ENCODE measurements at regions not wholly inside any gene's neighbourhood (a gene's known extent, or its start where the extent isn't known, plus 50 kb on each side); places are given as distances from the start of the nearest gene placed in this dataset.
A peak's percentile ranks its signal among the peaks of the same experiment; 100 is the strongest.
"Not testable (repeated sequence)": the region's sequence is repeated elsewhere in the genome, so short reads cannot be mapped to it uniquely, and the experiment has no call there.

GRCh38 chr2:75432761-75433361 is 127.9 kb downstream of the EVA1A start:
- no peak for ATAC-seq (ENCODE audit: low read depth)
- peaks cover 7% of the 10 kb centered on the region for H3K27me3 Mint-ChIP-seq
- no peak for DNase-seq
- POLR2A ChIA-PET: no interaction called here
- no peaks in the 10 kb centered on the region for H3K4me1 Mint-ChIP-seq
- H3K36me3 Mint-ChIP-seq: no peaks in the 10 kb centered on the region
- H3K4me3 Mint-ChIP-seq: no peak overlapping the region
- H3K9me3 Mint-ChIP-seq: no peaks in the 10 kb centered on the region
- no peak overlapping the region for H3K27ac Mint-ChIP-seq

- H3K27me3 Mint-ChIP-seq: peaks cover 7% of the 10 kb centered on the region
- POLR2A ChIA-PET: no interaction called here
- H3K36me3 Mint-ChIP-seq: no peaks in the 10 kb centered on the region
Measured at GRCh38 chr2:75431763-75432162, 129.0 kb downstream of the EVA1A start.

GRCh38 chr2:75431276-75431675 is 129.5 kb downstream of the EVA1A start:
- Mint-ChIP-seq H3K27me3 (peaks cover 7% of the 10 kb centered on the region), H3K4me1 (no peaks in the 10 kb centered on the region), H3K27ac (no peak overlapping the region), H3K4me3 (no peak overlapping the region), H3K9me3 (no peaks in the 10 kb centered on the region), H3K36me3 (no peaks in the 10 kb centered on the region)
- DNase-seq: no peak
- POLR2A ChIA-PET: no interaction called here
- ATAC-seq (ENCODE audit: low read depth): no peak

More at GRCh38 chr2:75431763-75432162, 129.0 kb downstream of the EVA1A start:
- Mint-ChIP-seq H3K4me1 (no peaks in the 10 kb centered on the region), H3K9me3 (no peaks in the 10 kb centered on the region), H3K27ac (no peak overlapping the region), H3K4me3 (no peak overlapping the region)
- ATAC-seq (ENCODE audit: low read depth) (no peak), DNase-seq (no peak)

- POLR2A ChIA-PET; H3K36me3 Mint-ChIP-seq; H3K9me3 Mint-ChIP-seq; H3K4me1 Mint-ChIP-seq; DNase-seq; H3K27me3 Mint-ChIP-seq; H3K27ac Mint-ChIP-seq; ATAC-seq (ENCODE audit: low read depth); H3K4me3 Mint-ChIP-seq: not testable (repeated sequence)
Measured at GRCh38 chr2:75430449-75430848, 130.3 kb downstream of the EVA1A start.

GRCh38 chr2:75428646-75429443 is 131.9 kb downstream of the EVA1A start:
- Mint-ChIP-seq H3K27ac (no peak overlapping the region), H3K4me1 (no peaks in the 10 kb centered on the region), H3K36me3 (no peaks in the 10 kb centered on the region), H3K27me3 (peaks cover 2% of the 10 kb centered on the region), H3K9me3 (no peaks in the 10 kb centered on the region), H3K4me3 (no peak overlapping the region)
- ATAC-seq (ENCODE audit: low read depth) (no peak), DNase-seq (no peak)
- POLR2A ChIA-PET: no interaction called here

- Mint-ChIP-seq H3K4me1 (no peaks in the 10 kb centered on the region), H3K9me3 (no peaks in the 10 kb centered on the region), H3K27ac (no peak overlapping the region), H3K27me3 (peaks cover 2% of the 10 kb centered on the region), H3K4me3 (no peak overlapping the region), H3K36me3 (no peaks in the 10 kb centered on the region)
- ATAC-seq (ENCODE audit: low read depth) (no peak), DNase-seq (no peak)
- POLR2A ChIA-PET: no interaction called here
Measured at GRCh38 chr2:75428060-75428459, 132.7 kb downstream of the EVA1A start.

GRCh38 chr2:75424936-75425619 is 135.7 kb downstream of the EVA1A start:
- POLR2A ChIA-PET: no interaction called here
- DNase-seq (no peak), ATAC-seq (ENCODE audit: low read depth) (no peak)
- Mint-ChIP-seq H3K27ac (no peak overlapping the region), H3K27me3 (peaks cover 12% of the 10 kb centered on the region), H3K4me1 (no peaks in the 10 kb centered on the region), H3K4me3 (no peak overlapping the region), H3K36me3 (no peaks in the 10 kb centered on the region), H3K9me3 (no peaks in the 10 kb centered on the region)

- Mint-ChIP-seq H3K4me3 (no peak overlapping the region), H3K36me3 (no peaks in the 10 kb centered on the region), H3K4me1 (peaks cover 2% of the 10 kb centered on the region), H3K9me3 (no peaks in the 10 kb centered on the region), H3K27ac (no peak overlapping the region), H3K27me3 (peaks cover 10% of the 10 kb centered on the region)
- POLR2A ChIA-PET: no interaction called here
- DNase-seq (no peak), ATAC-seq (ENCODE audit: low read depth) (no peak)
Measured at GRCh38 chr2:75421986-75422385, 138.8 kb downstream of the EVA1A start.

GRCh38 chr2:75416420-75417342 is 144.1 kb downstream of the EVA1A start:
- Mint-ChIP-seq H3K27me3 (peaks cover 5% of the 10 kb centered on the region), H3K36me3 (peaks cover 4% of the 10 kb centered on the region), H3K27ac (peak overlapping the region; percentile 83), H3K4me1 (peaks cover 14% of the 10 kb centered on the region), H3K4me3 (peak overlapping the region; percentile 67), H3K9me3 (peaks cover 8% of the 10 kb centered on the region)
- DNase-seq (no peak), ATAC-seq (ENCODE audit: low read depth) (peak; percentile 93)
- POLR2A ChIA-PET: no interaction called here

GRCh38 chr2:75415731-75416130 is 145.0 kb downstream of the EVA1A start:
- Mint-ChIP-seq H3K36me3 (peaks cover 4% of the 10 kb centered on the region), H3K27ac (no peak overlapping the region), H3K4me3 (peak overlapping the region; percentile 11), H3K9me3 (peaks cover 8% of the 10 kb centered on the region), H3K27me3 (peaks cover 2% of the 10 kb centered on the region), H3K4me1 (peaks cover 14% of the 10 kb centered on the region)
- POLR2A ChIA-PET: no interaction called here
- DNase-seq: no peak
- ATAC-seq (ENCODE audit: low read depth): no peak

GRCh38 chr2:75415111-75415626 is 145.6 kb downstream of the EVA1A start:
- no peak for ATAC-seq (ENCODE audit: low read depth)
- H3K4me3 Mint-ChIP-seq: no peak overlapping the region
- no peaks in the 10 kb centered on the region for H3K27me3 Mint-ChIP-seq
- H3K9me3 Mint-ChIP-seq: peaks cover 11% of the 10 kb centered on the region
- H3K27ac Mint-ChIP-seq: no peak overlapping the region
- DNase-seq: no peak
- peaks cover 8% of the 10 kb centered on the region for H3K36me3 Mint-ChIP-seq
- POLR2A ChIA-PET: no interaction called here
- peaks cover 14% of the 10 kb centered on the region for H3K4me1 Mint-ChIP-seq

GRCh38 chr2:75411574-75411973 is 149.2 kb downstream of the EVA1A start:
- no peak overlapping the region for H3K4me3 Mint-ChIP-seq
- peaks cover 8% of the 10 kb centered on the region for H3K36me3 Mint-ChIP-seq
- H3K27me3 Mint-ChIP-seq: no peaks in the 10 kb centered on the region
- ATAC-seq (ENCODE audit: low read depth) (no peak), DNase-seq (no peak)
- H3K4me1 Mint-ChIP-seq: peaks cover 8% of the 10 kb centered on the region
- POLR2A ChIA-PET: no interaction called here
- no peak overlapping the region for H3K27ac Mint-ChIP-seq
- H3K9me3 Mint-ChIP-seq: peaks cover 14% of the 10 kb centered on the region

- Mint-ChIP-seq H3K27ac (no peak overlapping the region), H3K27me3 (no peaks in the 10 kb centered on the region), H3K36me3 (peaks cover 8% of the 10 kb centered on the region), H3K9me3 (peaks cover 14% of the 10 kb centered on the region), H3K4me3 (no peak overlapping the region), H3K4me1 (peaks cover 4% of the 10 kb centered on the region)
- POLR2A ChIA-PET: no interaction called here
- no peak for ATAC-seq (ENCODE audit: low read depth)
- DNase-seq: no peak
Measured at GRCh38 chr2:75410702-75411101, 150.0 kb downstream of the EVA1A start.

Measured in activated naive CD8-positive, alpha-beta T cell treated with anti-CD3 and anti-CD28 coated beads, Interleukin-2, amount 10 ng/mL, durations not matched to agents 7 days and 5 days (primary cell).